ENCODE measurements at regions not wholly inside any gene's neighbourhood (a gene's known extent, or its start where the extent isn't known, plus 50 kb on each side); places are given as distances from the start of the nearest gene placed in this dataset.

DNA sequence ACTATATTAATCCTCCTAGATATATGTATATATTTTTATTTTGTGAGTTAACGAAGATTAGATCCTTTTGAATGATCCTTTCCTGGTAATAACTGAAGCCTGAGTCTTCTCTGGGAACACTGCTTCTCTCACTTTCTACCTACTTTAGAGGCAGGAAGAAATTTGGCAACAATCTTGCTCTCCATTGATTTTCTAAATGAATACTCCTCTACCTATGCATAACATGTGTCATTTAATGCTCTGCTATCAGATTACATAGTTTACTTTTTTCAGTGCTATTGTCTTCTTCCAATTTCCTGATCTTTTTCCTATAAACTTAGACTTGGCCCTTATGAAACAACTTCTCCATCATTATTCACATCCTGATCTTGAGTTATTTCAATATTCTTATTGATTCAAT is 60.4 kb upstream of the PDHA2 start:
- no peak for TF ChIP-seq ELF1 (IDR thresholded peaks at IDR 0.05; ENCODE audit: borderline replicate concordance, low read depth)
- TF ChIP-seq, protein P1, sequence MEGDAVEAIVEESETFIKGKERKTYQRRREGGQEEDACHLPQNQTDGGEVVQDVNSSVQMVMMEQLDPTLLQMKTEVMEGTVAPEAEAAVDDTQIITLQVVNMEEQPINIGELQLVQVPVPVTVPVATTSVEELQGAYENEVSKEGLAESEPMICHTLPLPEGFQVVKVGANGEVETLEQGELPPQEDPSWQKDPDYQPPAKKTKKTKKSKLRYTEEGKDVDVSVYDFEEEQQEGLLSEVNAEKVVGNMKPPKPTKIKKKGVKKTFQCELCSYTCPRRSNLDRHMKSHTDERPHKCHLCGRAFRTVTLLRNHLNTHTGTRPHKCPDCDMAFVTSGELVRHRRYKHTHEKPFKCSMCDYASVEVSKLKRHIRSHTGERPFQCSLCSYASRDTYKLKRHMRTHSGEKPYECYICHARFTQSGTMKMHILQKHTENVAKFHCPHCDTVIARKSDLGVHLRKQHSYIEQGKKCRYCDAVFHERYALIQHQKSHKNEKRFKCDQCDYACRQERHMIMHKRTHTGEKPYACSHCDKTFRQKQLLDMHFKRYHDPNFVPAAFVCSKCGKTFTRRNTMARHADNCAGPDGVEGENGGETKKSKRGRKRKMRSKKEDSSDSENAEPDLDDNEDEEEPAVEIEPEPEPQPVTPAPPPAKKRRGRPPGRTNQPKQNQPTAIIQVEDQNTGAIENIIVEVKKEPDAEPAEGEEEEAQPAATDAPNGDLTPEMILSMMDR (IDR thresholded peaks at IDR 0.05 in 2 of 3, conservative IDR thresholded peaks at IDR 0.05 in 1 of 3; ENCODE audit: borderline replicate concordance in 1 of 3, insufficient read depth in 1 of 3, low read depth in 2 of 3, low read length in 2 of 3), result no peak
